Stimulated activated CD4-positive, alpha-beta T cell treated with anti-CD3 and anti-CD28 coated beads, Interleukin-12 subunit alpha, Interleukin-12 subunit beta, amount 100 ng/mL, for 24 hours (primary cell): ENCODE measurements at regions not wholly inside any gene's neighbourhood (a gene's known extent, or its start where the extent isn't known, plus 50 kb on each side); places are given as distances from the start of the nearest gene placed in this dataset.

Experiments used
- DNase-seq, 2 experiments: peaks; one replicate each; pipeline ENCODE4 v3.0.0-alpha.2; 2020; ENCODE audit warnings: low read depth in 2 of 2

DNA sequence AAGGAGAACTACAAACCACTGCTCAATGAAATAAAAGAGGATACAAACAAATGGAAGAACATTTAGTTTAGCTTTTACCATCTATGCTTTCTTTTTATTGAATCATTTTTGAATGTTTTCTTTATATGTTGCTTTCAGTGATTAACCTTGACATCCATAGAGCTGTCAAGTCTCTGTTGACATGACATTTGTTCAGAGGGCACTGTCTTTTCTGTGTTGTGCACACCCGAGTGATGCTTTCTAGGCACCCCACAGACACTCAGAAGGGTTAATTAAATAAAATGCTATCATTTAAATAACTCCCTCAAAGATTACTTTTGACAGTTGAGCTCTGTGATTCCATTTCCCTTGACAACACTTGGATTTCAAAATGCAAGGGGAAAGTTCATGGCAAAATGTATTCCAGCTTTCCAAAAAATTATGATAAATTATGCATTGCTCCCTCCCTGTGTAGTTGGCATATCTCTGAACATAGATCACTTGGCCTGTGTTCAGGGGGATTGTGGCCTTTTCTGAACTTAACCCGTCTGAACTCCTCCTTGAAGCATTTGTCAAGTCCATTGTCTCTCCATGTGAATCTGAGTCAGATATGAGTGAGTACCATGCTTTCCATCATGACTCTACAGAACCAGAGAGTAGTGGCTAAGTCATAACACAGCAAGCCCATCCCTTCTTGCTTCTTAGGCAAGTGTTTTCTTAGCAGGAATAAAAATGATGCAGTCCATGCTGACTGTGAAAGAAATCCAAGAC, 372.6 kb downstream of the RPRM start:
- DNase-seq = no peak

DNA sequence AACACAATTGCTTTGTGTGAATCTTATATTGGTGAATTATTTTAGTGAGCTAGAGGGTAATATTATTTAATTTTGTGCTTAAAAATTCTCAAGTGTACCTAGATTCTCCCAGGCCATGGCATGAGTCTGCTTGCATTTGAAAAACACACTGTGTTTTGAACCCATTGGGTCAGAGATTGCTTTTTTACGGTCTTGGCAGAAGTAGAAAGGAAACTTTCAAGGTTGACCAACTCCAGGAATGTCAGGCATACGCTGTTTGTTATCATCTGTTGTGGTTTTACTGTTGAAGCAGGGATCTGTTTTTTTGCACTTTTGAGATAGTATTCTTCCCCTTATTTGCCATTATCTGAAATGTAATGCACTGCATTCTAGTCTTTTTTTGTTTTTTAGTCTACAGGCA, 377.4 kb downstream of the RPRM start:
- DNase-seq = no peak

DNA sequence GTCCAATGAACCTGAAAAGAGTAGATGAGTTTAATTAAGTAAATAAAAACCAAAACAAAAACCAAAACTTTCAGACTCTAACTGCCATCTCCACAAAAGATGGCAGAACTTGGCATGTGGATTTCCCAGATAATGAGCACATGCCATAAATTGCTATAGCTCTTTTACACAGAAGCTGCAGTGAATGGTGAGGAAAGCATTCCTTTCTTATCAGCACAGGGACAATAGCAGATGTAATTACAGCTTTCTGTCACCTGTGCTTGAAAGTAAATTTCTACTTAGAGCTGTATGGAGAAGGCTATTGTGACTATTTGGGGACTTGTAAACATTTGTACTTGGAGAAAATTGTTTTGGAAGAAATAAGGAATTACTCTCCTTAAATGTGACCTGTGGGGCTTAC, 378.4 kb downstream of the RPRM start:
- no peak for DNase-seq

DNA sequence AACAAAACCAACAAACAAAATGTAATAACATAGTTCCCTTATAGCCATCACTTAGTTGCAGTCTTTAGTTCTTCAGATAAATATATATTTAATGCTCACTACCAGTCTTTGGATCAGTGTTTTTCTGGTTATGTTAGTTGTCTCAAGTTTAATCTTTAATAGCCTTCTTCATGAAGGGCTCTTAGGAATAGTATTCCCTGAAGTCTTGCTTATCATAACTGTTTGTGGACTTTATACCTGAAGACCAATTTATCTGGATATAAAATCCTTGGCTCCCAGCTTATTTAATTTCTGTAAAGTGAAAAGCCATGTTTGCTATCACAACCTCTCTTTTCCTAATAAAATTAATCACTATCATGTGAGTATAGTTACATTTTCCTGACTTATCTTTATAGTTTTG, 379.7 kb downstream of the ARL6IP6 start:
- no peak for DNase-seq

DNA sequence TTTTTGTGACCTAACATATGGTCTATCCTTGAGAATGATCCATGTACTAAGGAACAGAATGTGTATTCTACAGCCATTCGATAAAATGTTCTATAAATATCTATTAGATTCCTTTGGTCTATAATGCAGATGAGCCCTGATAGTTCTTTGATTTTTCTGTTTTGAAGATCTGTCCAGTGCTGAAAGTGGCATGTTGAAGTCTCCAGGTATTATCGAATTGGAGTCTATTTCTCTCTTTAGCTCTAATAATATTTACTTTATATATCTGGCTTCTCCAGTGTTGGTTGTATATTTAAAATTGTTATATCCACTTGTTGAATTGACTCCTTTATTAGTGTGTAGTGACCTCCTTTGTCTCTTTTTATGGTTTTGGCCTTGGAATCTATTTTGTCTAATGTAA, 377.9 kb downstream of the ARL6IP6 start:
- DNase-seq = no peak

DNA sequence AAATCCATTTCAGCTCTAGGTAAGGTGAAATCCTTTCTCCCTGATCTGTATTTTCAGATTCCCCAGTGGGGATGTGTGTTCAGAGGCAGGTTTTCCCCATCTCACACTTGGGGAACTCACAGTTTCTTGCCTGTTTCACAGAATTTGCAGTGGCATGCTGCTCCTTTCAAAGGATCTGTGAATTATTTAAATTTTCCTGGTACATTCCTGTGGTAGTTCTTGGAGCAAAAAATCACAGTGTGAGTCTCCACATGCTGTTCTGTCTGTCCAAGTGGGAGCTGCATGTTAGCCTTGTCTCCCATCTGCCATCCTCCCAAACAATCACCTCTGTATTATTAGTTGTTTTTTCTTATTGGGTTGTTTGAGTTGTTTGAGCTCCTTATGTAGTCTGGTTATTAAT, 372.9 kb downstream of the ARL6IP6 start:
- no peak for DNase-seq

DNA sequence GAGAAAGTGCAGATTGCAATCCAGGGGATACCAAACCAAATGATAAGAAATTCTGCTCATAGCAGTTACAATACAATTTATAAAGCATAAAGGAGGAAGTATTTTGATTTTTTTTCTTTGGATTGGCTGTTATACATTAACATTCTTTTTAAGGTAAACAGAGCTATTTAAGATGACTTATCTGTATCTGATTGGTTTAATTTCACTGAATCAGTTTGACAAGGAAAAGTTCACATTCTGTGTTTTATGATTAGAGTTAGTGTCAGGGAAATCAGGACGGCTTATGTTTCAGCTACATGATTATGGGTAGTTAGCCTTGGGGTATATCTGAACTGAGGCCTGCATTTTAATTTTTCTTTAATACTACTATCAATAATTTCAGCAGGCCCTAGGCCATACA, 360.9 kb downstream of the ARL6IP6 start:
- no peak for DNase-seq

DNA sequence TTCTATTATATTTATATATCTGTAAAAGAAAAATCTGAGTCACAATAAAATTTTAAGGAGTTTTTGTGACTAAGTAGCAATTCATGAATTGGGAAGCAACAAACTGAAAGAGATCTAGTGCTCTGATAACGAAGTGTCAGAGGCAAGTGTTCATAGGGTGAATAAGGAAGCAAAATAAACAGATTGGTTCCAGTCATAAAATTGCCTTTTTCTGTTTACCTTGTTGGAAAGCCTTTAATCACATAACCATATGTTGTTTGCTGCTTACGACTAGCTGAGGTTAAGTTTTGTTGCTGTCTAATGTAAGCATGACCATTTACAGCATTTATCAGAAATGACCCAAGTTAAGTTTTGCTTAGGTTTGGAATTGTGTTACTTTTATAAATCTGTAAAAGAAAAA, 358.9 kb downstream of the ARL6IP6 start:
- no peak for DNase-seq

DNA sequence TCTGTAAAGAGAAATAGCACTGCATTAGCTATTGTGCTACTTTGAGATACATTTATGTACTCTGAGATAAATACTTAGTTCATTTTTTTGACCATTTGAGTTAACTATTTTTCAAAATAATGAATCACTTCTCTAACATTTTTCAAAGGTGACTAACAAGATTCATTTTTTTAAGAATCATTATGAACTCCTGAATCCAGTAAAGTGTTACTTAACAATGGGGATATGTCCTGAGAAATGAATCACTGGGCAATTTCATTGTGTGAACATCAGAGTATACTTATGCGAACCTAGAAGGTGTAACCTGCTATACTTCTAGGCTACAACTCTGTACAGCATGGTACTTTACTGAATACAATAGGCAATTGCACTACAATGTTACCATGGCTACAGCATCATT, 355.8 kb downstream of the ARL6IP6 start:
- DNase-seq = no peak

DNA sequence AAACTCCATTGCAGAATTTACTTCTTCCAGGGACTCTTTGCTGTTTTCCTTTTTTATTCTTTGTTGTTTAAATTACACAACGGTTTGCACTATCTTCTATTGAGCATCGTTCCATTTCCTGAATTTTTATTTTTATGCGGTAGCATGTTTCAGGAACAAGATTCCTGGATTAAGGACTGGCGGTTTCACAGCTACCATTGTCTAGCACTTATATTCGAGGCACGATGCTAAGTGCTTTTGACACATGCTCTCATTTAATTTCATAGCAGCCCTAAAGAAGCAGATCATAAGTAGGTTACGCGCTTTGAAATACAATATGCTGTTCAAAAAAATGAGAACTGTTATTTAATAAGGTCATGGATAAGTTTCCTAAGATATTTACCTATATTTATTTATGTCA, 354.4 kb downstream of the ARL6IP6 start:
- no peak for DNase-seq

DNA sequence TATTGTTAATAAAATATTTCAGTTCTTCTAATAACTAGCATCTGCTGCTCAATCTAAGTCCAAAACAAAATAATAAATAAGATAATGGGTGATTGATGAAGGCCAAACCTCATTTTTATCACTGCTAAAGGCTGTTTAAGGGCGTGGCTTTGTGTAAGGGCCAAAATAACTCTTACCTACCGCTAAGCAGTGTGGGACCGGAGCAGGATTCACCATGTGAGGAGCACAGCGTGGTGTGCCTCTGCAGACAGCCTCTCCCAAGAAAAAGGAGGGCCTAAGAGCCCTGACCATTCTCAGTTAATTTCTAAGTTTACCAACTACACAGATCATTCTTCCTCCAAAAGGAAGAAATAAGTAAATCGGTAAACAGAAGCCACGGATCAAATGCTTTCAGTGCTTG, 353.7 kb downstream of the ARL6IP6 start:
- DNase-seq = no peak

DNA sequence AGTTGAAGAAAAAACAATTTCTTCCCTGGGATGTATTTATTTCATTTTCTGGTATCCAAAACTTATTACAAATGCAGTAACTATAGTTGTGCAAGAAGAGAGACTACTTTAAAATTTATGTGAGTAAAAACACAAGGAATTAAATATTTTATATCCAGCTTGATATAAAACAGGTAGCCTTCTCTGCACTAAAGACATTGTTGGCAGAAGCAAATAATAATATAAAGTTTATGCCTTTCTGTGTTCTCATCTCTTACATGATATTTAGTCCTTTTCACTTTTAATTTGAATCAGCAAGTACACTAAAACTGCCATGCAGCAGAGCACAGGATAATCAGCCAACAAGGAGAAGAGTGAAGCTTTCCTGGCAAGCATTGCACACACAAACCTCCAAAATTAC, 352.7 kb downstream of the ARL6IP6 start:
- no peak for DNase-seq

DNA sequence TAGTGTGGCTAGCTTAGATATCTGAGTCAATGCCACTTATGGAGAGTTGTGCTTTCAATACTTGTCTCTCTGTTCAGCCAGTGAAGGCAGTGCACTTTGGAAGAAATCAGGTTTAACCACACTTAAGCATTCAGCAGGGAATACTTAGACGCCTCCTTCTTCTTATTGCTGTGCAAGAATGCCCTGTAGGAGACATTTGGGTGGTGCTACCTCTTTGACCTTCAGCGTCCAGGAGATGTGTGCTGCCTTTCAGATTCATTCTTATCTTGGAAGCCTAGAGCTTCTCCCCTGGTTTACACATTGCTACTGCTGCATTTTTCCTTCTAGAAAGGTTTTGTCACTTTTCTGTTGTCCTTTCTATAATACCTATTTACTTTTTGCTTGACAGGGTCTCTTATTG, 350.5 kb downstream of the ARL6IP6 start:
- no peak for DNase-seq

DNA sequence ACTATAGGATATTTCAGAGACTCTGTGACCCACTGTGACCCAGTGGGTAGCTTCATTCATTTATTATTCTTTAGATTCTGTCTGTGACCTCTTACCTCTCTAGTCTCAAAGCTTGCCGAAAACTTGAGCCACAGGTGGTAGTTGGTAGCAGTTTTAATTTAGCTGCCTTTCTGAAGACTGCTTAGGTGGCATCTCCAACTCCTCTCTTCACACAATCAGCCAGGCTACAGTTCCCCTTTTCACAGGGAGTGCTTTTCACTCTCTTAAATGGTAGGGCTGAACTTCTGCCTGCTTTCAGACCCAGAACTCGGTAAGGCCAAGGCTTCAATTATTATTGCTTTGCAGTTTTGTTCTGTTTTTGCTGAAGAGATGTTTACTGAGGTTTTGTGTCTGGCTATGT, 349.6 kb downstream of the ARL6IP6 start:
- no peak for DNase-seq

DNA sequence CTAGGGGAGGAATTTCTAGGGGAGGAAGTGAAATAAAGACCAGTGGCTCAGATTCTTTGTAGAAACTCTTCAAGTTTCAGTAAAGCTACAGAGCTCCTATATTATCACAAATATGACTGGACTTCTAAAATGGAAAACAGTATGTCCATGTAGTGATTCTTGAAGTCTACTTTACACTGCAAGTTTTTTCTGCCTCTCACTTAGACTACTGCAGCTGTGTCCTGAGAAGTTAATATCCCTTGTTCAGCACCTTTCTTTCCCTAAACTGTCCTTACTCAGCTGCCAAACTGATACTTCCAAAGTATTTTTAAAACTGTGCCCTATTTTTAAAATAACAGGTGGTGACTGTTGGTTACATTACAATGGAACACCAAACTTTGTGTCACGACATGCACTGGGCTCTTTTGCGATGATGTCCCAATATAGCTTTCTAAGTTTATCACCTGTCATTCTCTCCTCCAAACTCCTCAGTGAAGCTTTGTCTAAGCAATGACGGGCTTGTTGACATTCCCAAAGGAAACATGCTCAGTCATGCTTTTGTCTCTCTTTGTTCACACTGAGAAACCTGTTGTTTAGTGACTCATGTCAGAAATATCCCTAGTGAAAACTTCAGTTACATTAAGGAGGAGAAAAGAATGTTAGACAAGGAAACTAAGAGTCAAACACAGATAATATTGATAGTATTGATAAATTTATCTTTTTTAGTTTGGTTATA, 341.1 kb downstream of the ARL6IP6 start:
- no peak for DNase-seq

DNA sequence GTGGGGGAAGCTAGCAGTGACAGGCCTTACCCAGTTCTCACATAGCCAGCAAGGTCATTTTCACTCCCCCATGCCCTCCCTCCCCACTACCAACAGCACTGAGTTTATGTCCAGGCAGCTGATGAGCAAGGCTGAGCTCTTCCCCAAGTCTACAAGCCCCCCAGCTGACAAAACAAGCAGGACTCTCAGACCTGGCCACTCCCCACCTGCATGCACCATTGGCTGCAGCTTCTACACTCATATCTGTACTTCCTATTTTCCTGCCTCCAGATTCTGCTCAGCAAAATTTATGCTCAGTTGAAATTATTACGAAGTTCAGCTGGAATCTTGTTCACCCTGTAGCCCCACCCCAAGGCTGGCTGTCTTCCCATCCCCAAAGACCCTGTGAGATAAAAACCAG, 339.3 kb downstream of the ARL6IP6 start:
- DNase-seq = no peak

DNA sequence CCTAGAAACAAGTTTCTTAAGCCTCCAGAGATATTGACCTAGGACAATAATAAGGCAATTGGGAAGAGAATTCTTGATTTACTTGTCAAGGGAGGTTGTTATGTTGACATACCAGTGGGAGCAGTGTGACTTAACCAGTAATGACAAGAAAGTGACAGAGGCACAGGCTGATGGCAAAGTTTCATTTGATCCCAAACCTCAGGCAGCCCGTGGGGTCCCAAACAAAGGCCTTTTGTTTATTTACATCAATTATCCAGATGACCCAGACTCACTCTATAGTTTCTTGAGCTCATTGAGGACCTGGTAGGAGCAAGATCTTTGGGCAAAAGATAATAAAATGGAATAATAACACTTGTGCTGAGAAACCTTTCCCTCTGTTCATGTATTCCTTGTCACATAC, 336.8 kb downstream of the ARL6IP6 start:
- no peak for DNase-seq

DNA sequence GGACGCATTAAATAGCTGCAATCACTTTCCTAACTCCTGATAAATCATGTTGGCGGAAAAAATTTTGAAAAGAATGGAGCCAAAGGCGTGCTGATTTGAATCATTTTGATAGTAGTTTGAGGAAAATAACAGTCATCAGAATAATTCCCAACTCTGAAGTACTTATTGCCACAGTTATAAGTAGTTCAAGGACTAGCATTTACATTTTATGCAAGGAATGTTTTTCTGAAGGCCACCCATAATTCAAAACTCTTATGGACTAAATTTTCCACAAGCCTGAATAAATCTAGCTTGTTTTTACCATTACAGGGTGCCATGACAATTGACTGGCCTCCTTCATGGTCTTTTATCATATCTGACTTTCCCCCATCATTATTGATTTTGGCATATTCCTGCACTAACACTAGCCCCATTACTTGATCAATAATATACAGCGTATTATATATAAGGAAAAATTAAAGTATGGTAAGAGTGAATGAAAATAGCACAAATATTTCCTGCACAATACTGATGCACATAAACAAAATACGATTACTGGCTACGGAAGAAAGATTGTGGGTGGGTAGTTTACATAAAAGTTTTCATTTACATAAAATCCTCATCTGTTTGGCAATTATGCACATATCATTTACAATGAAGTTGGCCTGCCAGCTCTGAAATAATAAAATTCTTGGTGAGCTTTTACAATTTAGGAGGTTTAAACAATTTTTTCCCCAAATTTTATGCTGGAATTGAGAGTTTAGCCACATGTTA, 334.6 kb downstream of the ARL6IP6 start:
- no peak for DNase-seq

DNA sequence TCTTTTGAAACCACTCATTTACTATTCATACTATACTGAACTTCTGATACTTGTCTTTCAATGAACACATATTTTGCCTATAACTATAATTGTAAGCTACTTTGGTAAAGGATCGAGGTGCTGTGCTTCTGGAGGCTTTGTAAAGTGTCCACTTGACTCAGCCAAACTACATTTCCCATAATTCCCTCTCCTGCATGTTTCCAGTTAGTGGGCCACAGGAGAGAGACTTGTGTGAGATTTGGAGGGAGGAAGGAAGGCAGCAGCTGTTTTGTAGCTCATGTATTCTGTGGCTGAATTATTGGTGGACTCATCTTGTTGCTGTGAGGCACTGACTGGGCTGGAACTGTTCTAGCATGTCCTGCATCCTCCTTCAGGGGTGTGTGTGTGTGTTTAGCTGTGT, 328.8 kb downstream of the ARL6IP6 start:
- DNase-seq = no peak

DNA sequence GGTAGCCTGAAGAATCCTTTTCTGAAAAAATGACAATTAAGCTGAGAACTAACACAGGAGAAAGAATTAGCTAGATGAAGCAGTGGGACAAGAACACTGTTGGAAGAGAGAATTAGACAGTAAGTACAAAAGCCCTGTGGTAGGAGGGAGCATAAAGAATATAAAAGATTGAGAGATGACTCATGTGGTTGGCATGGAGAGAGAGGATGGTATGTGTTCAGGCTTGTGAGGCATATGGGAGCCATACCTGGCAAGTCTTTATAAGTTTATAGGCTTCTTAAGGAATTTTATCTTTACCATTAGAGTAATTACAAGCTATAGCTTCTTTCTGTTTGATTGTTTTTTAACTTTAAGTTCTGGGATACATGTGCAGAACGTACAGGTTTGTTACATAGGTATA, 325.0 kb downstream of the ARL6IP6 start:
- DNase-seq = no peak

DNA sequence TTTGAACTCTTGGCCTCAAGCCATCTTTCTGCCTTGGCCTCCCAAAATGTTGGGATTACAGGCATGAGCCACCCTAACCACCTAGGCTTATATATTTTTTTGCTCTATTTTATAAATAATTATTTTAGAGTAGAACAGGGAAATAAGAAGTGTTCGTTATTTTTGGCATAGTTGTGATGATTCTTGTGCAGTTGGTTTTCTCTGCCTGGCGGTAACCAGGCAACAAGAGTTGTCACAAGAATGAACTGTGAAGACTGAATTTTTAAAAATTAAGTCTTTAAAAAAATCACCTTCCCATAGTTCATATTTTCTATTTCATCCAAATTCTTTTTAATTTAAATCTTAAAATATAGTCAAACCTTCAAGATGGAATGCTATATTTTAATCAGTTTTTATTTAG, 310.2 kb downstream of the ARL6IP6 start:
- DNase-seq = no peak

DNA sequence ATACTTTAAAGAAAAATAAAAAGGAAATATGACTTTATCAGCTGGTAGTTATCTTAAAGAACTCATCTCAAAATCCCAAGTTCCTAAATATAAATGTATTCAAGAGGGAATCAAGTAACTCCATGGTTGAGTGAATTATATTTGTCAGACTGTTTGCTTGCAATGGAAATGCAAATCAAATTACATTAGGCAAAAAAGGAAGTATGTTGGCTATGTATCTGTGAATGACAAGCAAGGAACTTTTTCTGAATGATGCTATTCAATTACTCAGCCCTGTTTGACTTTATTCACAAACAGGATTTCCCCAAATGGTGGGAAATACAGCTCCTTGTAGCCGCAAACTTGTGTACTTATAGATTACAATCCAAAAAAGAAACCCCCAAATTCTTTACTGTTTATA, 309.1 kb downstream of the ARL6IP6 start:
- DNase-seq = no peak

DNA sequence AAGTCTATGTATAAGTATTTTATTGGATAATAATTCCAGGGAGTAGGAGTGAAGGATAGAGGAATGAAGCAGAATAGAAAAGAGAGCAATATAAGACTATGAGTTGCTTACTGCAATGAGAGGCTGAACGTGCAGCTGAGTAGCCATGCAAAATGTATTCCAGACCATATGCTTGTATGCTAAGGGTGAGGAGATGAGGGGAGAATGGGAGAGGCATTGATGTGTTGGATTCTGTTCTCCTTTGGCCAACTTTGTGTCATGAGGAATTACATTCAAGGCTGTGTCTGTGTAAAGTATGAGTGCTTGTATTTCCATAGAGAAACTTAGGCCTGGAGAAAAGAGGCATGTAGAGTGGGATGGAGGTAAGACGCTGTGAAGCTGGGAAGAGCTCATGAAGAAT, 301.8 kb downstream of the ARL6IP6 start:
- no peak for DNase-seq
